Parathyroid adenoma (tissue), 2 donors: ENCODE measurements at regions not wholly inside any gene's neighbourhood (a gene's known extent, or its start where the extent isn't known, plus 50 kb on each side); places are given as distances from the start of the nearest gene placed in this dataset.

Source experiments
- H2AFZ ChIP-seq: fragments of 300-600 bp; sonication (generic); one replicate; pipeline ENCODE4 v1.7.0; 2017; ENCODE audit warnings: antibody characterized with exemption, mild to moderate bottlenecking
- H3K27ac ChIP-seq: fragments of 300-600 bp; sonication (generic); one replicate; pipeline ENCODE4 v1.7.0; 2017
- H3K27me3 ChIP-seq: fragments of 300-600 bp; sonication (generic); one replicate; pipeline ENCODE4 v1.7.0; 2017; ENCODE audit warnings: low read length; ENCODE audit not compliant: control insufficient read depth, insufficient read depth
- H3K36me3 ChIP-seq: fragments of 300-600 bp; sonication (generic); one replicate; pipeline ENCODE4 v1.7.0; 2017; ENCODE audit warnings: low read length; ENCODE audit not compliant: control insufficient read depth, insufficient read depth
- H3K4me1 ChIP-seq: fragments of 300-600 bp; sonication (generic); one replicate; pipeline ENCODE4 v1.7.0; 2017; ENCODE audit warnings: control low read depth
- H3K4me2 ChIP-seq: fragments of 300-600 bp; sonication (generic); one replicate; pipeline ENCODE4 v1.7.0; 2017; ENCODE audit warnings: low read length
- H3K4me3 ChIP-seq: fragments of 300-600 bp; sonication (generic); one replicate; pipeline ENCODE4 v1.7.0; 2017; ENCODE audit warnings: low read depth, low read length
- H3K79me2 ChIP-seq: fragments of 300-600 bp; sonication (generic); one replicate; pipeline ENCODE4 v1.7.0; 2017; ENCODE audit warnings: control low read depth
- H3K9ac ChIP-seq: fragments of 300-600 bp; sonication (generic); one replicate; pipeline ENCODE4 v1.7.0; 2017; ENCODE audit warnings: mild to moderate bottlenecking
- H3K9me3 ChIP-seq: fragments of 300-600 bp; sonication (generic); one replicate; pipeline ENCODE4 v1.7.0; 2017; ENCODE audit warnings: low read length; ENCODE audit not compliant: control insufficient read depth
- CTCF ChIP-seq: fragments of 300-600 bp; sonication (generic); IDR thresholded peaks from one replicate; pipeline ENCODE4 v1.7.0; 2017; ENCODE audit warnings: antibody characterized with exemption, mild to moderate bottlenecking
- donor health status: primary hyperparathyroidism.

GRCh38 chr2:144041612-144042011 is 478.3 kb downstream of the ZEB2 start:
- no peaks in the 10 kb centered on the region for H3K79me2 ChIP-seq
- H3K4me1 ChIP-seq: no peaks in the 10 kb centered on the region
- H2AFZ ChIP-seq: no peak overlapping the region
- no peak overlapping the region for H3K4me3 ChIP-seq
- H3K9ac ChIP-seq: no peak overlapping the region
- no peaks in the 10 kb centered on the region for H3K9me3 ChIP-seq
- no peak for TF ChIP-seq CTCF
- H3K27ac ChIP-seq: no peak overlapping the region
- no peak overlapping the region for H3K4me2 ChIP-seq
- H3K27me3 ChIP-seq: no peaks in the 10 kb centered on the region
- H3K36me3 ChIP-seq: no peaks in the 10 kb centered on the region

GRCh38 chr2:144040834-144041233 is 479.1 kb downstream of the ZEB2 start:
- TF ChIP-seq CTCF: no peak
- no peaks in the 10 kb centered on the region for H3K36me3 ChIP-seq
- no peaks in the 10 kb centered on the region for H3K27me3 ChIP-seq

GRCh38 chr2:144032566-144032965 is 487.4 kb downstream of the ZEB2 start:
- Histone ChIP-seq H3K27me3 (no peaks in the 10 kb centered on the region), H3K9ac (no peak overlapping the region), H3K79me2 (no peaks in the 10 kb centered on the region), H3K9me3 (no peaks in the 10 kb centered on the region), H2AFZ (no peak overlapping the region), H3K4me1 (no peaks in the 10 kb centered on the region), H3K4me3 (no peak overlapping the region), H3K4me2 (no peak overlapping the region), H3K36me3 (no peaks in the 10 kb centered on the region), H3K27ac (no peak overlapping the region)
- TF ChIP-seq CTCF: no peak

More at GRCh38 chr2:144040834-144041233, 479.1 kb downstream of the ZEB2 start:
- no peak overlapping the region for H3K4me3 ChIP-seq
- H3K9ac ChIP-seq: no peak overlapping the region
- H3K4me2 ChIP-seq: no peak overlapping the region
- H2AFZ ChIP-seq: no peak overlapping the region
- H3K9me3 ChIP-seq: no peaks in the 10 kb centered on the region
- no peak overlapping the region for H3K27ac ChIP-seq
- no peaks in the 10 kb centered on the region for H3K4me1 ChIP-seq
- H3K79me2 ChIP-seq: no peaks in the 10 kb centered on the region

GRCh38 chr2:144030791-144031190 is 489.1 kb downstream of the ZEB2 start:
- Histone ChIP-seq H3K27ac (no peak overlapping the region), H3K9me3 (no peaks in the 10 kb centered on the region), H3K4me3 (no peak overlapping the region), H3K79me2 (no peaks in the 10 kb centered on the region), H3K4me1 (no peaks in the 10 kb centered on the region), H3K4me2 (no peak overlapping the region), H2AFZ (no peak overlapping the region), H3K36me3 (no peaks in the 10 kb centered on the region), H3K9ac (no peak overlapping the region), H3K27me3 (no peaks in the 10 kb centered on the region)
- no peak for TF ChIP-seq CTCF

- Histone ChIP-seq H3K79me2 (no peaks in the 10 kb centered on the region), H3K4me1 (no peaks in the 10 kb centered on the region), H3K36me3 (no peaks in the 10 kb centered on the region), H2AFZ (no peak overlapping the region), H3K27me3 (no peaks in the 10 kb centered on the region), H3K4me2 (no peak overlapping the region), H3K9me3 (no peaks in the 10 kb centered on the region), H3K27ac (no peak overlapping the region), H3K4me3 (no peak overlapping the region), H3K9ac (no peak overlapping the region)
- no peak for TF ChIP-seq CTCF
Observed at GRCh38 chr2:144027593-144027992, 492.3 kb downstream of the ZEB2 start.
